Effector CD4-positive, alpha-beta T cell (primary cell): ENCODE measurements at regions not wholly inside any gene's neighbourhood (a gene's known extent, or its start where the extent isn't known, plus 50 kb on each side); places are given as distances from the start of the nearest gene placed in this dataset.

Source experiments
- DNase-seq: peaks from one replicate; pipeline ENCODE4 v3.0.0-alpha.2; 2020

- no peak for DNase-seq
These were observed 331.3 kb upstream of the KIF2A start for GRCh38 chr5:61974680-61975079.

- DNase-seq = no peak
These were observed 324.1 kb upstream of the KIF2A start for GRCh38 chr5:61981886-61982285.

- no peak for DNase-seq
These were observed 314.6 kb upstream of the KIF2A start for GRCh38 chr5:61991430-61991829.

- DNase-seq = no peak
These were observed 314.1 kb upstream of the KIF2A start for GRCh38 chr5:61991866-61992265.

GRCh38 chr5:61993295-61993927 lies 312.6 kb upstream of the KIF2A start:
- DNase-seq = no peak

- no peak for DNase-seq
These were observed 311.8 kb upstream of the KIF2A start for GRCh38 chr5:61994171-61994570.

- no peak for DNase-seq
These were observed 310.5 kb upstream of the KIF2A start for GRCh38 chr5:61995486-61995885.

GRCh38 chr5:61999371-61999770 lies 306.6 kb upstream of the KIF2A start:
- no peak for DNase-seq

GRCh38 chr5:62000646-62001045 lies 305.4 kb upstream of the KIF2A start:
- DNase-seq = no peak

GRCh38 chr5:62001640-62002039 lies 304.4 kb upstream of the KIF2A start:
- no peak for DNase-seq

GRCh38 chr5:62002436-62002835 lies 303.6 kb upstream of the KIF2A start:
- DNase-seq = no peak

GRCh38 chr5:62005551-62005950 lies 300.5 kb upstream of the KIF2A start:
- DNase-seq = no peak

- DNase-seq = no peak
These were observed 298.5 kb upstream of the KIF2A start for GRCh38 chr5:62007457-62007856.

GRCh38 chr5:62011089-62011664 lies 294.8 kb upstream of the KIF2A start:
- no peak for DNase-seq

GRCh38 chr5:62017092-62017491 lies 288.9 kb upstream of the KIF2A start:
- DNase-seq = no peak

- DNase-seq = no peak
These were observed 276.7 kb upstream of the KIF2A start for GRCh38 chr5:62029303-62029702.

- no peak for DNase-seq
These were observed 275.7 kb upstream of the KIF2A start for GRCh38 chr5:62030326-62030725.

- no peak for DNase-seq
These were observed 268.0 kb upstream of the KIF2A start for GRCh38 chr5:62038024-62038423.

- DNase-seq = no peak
These were observed 264.8 kb upstream of the KIF2A start for GRCh38 chr5:62041156-62041756.

- no peak for DNase-seq
These were observed 264.0 kb upstream of the KIF2A start for GRCh38 chr5:62042007-62042406.

GRCh38 chr5:62043289-62044280 lies 262.4 kb upstream of the KIF2A start:
- no peak for DNase-seq

GRCh38 chr5:62044989-62045388 lies 261.0 kb upstream of the KIF2A start:
- no peak for DNase-seq

- DNase-seq = no peak
These were observed 259.8 kb upstream of the KIF2A start for GRCh38 chr5:62046191-62046590.
